Stimulated activated CD4-positive, alpha-beta T cell treated with anti-CD3 and anti-CD28 coated beads, Interleukin-2, amount 100 ng/mL, for 24 hours (primary cell): ENCODE measurements at regions not wholly inside any gene's neighbourhood (a gene's known extent, or its start where the extent isn't known, plus 50 kb on each side); places are given as distances from the start of the nearest gene placed in this dataset.
"Not testable (repeated sequence)": the region's sequence is repeated elsewhere in the genome, so short reads cannot be mapped to it uniquely, and the experiment has no call there.

Source experiments
- DNase-seq, 2 donors: peaks; one replicate each; pipeline ENCODE4 v3.0.0-alpha.2; 2020

- peak; percentile 29 to 63 for DNase-seq
Measured at GRCh38 chr20:43404878-43405277, 52.8 kb upstream of the SRSF6 start.

GRCh38 chr20:43400882-43401281 is 56.8 kb upstream of the SRSF6 start:
- DNase-seq, result not testable (repeated sequence)

- no peak for DNase-seq
Measured at GRCh38 chr20:43398676-43399324, 58.9 kb upstream of the SRSF6 start.

GRCh38 chr20:43397147-43397546 is 60.5 kb upstream of the SRSF6 start:
- DNase-seq, result no peak

- no peak for DNase-seq
Measured at GRCh38 chr20:43393052-43393451, 64.6 kb upstream of the SRSF6 start.

DNA sequence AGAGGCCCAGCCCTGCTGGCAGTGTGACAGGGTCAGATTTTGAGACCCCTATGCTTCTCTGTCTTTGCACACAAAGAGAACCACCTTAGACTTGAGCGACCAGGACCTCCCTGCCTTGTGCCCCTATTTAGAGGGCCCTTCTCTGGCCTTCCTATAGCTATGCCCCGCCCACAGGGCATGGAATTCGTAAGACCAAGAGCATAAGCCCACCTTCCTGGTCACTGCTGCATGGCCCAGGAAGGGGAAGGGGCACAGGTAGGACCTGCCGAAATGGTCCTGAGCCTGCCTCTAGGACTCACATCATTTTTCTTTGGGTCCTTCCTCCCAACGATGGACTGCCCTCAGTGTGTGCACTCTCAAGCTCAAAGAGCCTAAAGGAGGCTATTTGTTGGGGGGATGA is 65.1 kb upstream of the SRSF6 start:
- no peak for DNase-seq

- peak in 1 of 2 donors; percentile 33 for DNase-seq
Measured at GRCh38 chr20:43389839-43390626, 67.7 kb upstream of the SRSF6 start.

DNA sequence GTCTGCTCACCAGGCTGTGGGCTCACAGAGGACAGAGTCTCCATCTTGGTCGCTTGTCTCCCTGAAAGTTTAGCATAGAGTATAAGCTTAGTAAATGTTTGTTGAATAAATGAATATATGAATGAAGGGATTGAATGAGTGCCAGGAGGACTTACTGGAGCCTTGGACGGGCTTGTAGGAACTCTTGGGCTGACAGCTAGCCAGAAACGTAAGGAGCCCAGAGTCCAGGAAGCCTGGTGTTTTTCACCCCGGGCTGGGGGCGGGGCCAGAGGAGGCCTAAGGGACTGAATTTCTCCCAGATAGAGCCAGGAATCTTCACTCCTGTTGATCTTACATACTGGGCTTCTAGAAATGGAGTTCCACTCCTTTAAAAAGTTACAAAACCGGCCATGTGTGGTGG is 68.5 kb upstream of the SRSF6 start:
- DNase-seq, result no peak

GRCh38 chr20:43388268-43389002 is 69.3 kb upstream of the SRSF6 start:
- DNase-seq, result peak in 1 of 2 donors; percentile 11

- DNase-seq, result no peak
Measured at GRCh38 chr20:43387737-43388136, 70.0 kb upstream of the SRSF6 start.

DNA sequence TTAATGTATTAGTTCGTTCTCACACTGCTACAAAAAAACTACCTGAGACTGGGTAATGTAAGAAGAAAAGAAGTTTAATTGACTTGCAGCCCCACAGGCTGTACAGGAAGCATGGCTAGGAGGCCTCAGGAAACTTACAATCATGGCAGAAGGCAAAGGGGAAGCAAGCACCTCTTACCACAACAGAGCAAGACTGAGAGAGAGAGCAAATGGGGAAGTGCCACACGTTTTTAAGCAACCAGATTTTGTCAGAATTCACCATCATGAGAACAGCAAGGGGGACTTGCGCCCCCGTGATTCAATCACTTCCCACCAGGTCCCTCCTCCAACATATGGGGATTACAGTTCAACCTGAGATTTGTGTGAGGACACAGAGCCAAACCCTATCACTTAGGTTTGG is 70.8 kb upstream of the SRSF6 start:
- no peak for DNase-seq

DNA sequence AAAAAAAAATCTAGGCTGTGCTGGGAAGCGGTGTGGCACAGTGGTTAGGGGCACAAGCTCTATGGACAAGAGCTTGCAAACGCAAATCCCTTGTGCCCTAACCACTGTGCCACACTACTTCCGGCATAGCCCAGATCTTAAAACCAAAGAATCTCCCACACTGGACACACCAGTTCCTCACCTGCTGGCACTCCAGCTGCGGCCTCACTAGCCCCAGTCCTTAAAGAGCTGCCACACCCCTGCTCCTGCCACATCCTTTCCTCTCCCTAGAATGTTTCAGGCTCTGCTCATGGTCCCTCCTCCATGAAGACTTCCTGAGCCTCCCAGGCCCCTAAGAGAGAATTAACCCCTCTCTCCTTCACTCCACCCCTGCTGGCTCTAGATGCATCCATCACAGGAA is 71.8 kb upstream of the SRSF6 start:
- no peak for DNase-seq

GRCh38 chr20:43384101-43384940 is 73.4 kb upstream of the SRSF6 start:
- no peak for DNase-seq

- DNase-seq, result no peak
Measured at GRCh38 chr20:43383026-43383795, 74.5 kb upstream of the SRSF6 start.

- not testable (repeated sequence) for DNase-seq
Measured at GRCh38 chr20:43382135-43382534, 75.6 kb upstream of the SRSF6 start.

GRCh38 chr20:43381533-43381932 is 76.2 kb upstream of the SRSF6 start:
- peak in 1 of 2 donors; percentile 8 for DNase-seq

DNA sequence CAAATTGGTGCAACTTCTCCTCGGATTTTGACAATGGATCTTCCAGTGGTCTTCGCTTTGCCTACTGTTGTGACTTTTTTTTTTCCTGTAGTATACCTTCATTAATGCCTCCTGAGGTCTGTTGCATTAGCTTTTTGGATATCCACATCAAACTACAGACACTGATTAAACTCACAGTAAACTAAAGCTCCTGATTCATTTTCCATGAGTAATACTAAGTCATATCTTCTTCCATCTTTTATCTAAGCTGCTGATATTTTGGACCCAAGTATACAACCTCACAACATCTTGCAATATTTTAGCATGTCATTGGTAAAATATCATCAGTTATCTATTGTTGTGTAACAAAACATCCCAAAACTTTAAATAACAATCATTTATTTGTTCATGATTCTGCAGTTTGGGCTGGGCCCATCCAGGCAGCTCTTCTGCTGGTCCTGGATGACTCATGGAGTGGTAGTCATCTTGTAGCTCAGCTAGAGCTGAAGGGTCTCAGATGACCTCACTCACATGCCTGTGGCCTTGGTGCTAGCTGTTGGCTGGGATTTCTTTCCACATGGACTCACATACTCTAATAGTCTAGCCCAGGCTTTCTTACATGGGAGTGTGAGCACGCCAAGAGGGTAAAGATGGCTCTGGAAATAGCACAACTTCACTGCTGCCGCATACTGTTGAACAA is 78.3 kb upstream of the SRSF6 start:
- DNase-seq, result no peak

DNA sequence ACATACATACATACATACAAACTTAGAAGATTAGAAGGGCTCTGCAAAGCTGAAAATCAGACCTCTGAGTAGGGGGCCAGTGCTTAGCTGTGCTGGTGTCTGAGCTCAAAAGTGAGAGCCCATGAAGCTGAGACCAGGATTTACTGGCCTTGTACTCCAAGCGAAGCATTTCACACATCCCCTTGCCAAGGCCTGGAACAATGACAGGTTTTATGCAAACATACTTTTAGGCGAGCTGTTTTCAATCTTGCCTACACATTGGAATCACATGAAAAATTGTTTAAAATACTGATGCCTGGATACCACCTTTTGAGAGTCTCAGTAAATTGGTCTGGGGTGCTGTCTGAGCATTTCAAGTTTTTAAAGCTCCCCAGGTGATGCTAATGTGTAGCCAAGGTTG is 80.9 kb upstream of the SRSF6 start:
- DNase-seq, result no peak

DNA sequence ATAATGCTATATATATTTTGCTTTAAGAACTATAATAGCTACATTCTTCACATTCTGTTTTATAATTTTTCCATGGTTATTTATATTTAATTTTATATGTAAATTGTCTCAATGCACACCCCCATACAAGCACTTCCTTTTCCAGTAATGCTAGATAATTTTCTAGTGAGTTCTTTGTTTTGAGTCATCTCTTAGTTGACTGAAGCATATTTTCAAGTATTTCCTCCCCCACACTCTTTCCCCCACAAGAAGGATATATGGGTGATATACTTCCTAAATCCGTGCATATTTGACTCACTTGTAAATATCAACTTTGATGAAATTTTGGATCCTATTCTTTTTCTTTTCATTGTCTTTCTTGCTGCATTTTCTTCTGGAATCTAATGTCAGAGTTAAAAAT is 82.1 kb upstream of the SRSF6 start:
- DNase-seq, result no peak

- no peak for DNase-seq
Measured at GRCh38 chr20:43372051-43372450, 85.6 kb upstream of the SRSF6 start.

DNA sequence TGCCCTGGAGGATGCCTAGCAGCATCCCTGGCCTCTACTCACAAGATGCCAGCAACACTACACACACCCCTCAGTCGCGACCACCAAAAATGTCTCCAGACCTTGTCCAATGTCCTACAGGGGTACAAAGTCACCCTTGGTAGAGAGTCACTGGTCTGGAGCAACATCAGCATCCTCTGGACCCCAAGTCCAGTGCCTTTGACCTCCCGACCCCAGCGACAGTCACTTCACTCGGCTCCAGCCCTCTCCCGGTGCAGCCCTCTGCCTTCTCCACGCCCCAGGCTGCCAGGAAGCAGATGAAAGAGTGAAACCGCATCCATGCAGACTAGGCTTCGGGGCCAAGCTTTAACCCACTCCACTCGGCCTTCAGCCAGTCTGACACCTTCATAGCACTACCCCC is 92.0 kb upstream of the SRSF6 start:
- DNase-seq, result no peak

- no peak for DNase-seq
Measured at GRCh38 chr20:43364001-43364400, 93.7 kb upstream of the SRSF6 start.
